WI38 (cell line): ENCODE measurements at regions not wholly inside any gene's neighbourhood (a gene's known extent, or its start where the extent isn't known, plus 50 kb on each side); places are given as distances from the start of the nearest gene placed in this dataset.

Experiments
- H3K4me3 ChIP-seq: 2 replicates; pipeline ENCODE4 v1.5.1; 2011; ENCODE audit warnings: low read depth, mild to moderate bottlenecking, control low read depth, low read length
- TF ChIP-seq, protein P1 (sequence below): IDR thresholded peaks from 2 replicates; pipeline ENCODE4 v1.5.1; 2012; ENCODE audit warnings: low read depth, mild to moderate bottlenecking, control low read depth, low read length

GRCh38 chr1:47684518-47684917 is 246.7 kb downstream of the FOXD2 start:
- TF ChIP-seq, protein P1, sequence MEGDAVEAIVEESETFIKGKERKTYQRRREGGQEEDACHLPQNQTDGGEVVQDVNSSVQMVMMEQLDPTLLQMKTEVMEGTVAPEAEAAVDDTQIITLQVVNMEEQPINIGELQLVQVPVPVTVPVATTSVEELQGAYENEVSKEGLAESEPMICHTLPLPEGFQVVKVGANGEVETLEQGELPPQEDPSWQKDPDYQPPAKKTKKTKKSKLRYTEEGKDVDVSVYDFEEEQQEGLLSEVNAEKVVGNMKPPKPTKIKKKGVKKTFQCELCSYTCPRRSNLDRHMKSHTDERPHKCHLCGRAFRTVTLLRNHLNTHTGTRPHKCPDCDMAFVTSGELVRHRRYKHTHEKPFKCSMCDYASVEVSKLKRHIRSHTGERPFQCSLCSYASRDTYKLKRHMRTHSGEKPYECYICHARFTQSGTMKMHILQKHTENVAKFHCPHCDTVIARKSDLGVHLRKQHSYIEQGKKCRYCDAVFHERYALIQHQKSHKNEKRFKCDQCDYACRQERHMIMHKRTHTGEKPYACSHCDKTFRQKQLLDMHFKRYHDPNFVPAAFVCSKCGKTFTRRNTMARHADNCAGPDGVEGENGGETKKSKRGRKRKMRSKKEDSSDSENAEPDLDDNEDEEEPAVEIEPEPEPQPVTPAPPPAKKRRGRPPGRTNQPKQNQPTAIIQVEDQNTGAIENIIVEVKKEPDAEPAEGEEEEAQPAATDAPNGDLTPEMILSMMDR = no peak

DNA sequence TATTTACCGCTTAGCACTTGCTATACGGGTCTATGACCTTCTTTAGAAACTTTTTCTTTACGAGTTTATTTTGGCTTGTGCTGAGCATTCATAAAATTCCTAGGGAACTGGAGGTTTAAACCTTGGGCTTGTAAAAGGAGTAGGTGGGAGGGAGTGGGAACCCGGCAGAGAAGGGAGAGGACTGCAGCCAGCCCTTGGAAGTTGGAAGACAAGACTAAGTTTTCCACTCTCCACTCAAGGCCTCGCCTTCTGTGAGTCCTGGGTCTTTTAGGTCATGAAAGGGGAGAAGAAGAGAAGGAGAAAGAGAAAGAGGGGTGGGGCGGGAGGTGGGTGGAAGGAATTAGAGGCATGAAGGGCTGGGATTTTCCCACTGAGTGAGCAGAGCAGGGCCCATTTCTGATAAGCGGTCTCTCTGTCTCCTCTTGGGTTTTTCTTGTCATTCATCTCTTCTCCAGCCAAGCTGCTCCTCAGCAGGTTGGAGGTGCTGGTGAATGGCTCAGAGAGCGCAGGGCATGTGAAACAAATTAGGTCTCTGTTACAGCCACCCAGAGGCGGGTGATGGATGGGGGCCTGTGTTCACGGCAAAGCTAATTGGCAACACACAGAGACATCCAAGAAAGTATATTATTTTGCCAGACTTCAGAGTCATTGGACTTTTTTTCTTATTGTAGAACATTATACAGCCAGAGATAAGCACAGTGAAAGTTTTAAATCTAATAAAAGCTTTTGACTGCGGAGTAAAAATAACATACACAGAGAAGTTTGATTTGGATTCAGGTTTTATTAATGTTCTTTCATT is 247.3 kb downstream of the FOXD2 start:
- H3K4me3 ChIP-seq = no peak overlapping the region
- TF ChIP-seq, protein P1 = no peak

More at GRCh38 chr1:47684518-47684917, 246.7 kb downstream of the FOXD2 start:
- H3K4me3 ChIP-seq = no peak overlapping the region

DNA sequence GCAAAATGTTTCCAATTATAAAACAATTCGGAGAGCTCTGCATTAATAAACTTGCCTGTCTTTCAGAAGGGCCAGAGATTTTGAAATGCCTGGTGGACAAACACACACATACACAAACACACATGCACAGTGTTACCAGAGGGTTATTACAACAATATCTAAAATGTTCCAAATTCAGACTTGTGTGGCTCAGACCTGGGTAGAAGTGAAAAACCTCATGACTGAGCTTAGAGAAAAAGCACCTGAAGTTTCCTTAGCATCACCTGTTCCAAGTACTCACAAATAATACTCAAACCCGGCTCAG is 247.9 kb downstream of the FOXD2 start:
- TF ChIP-seq, protein P1 = no peak

GRCh38 chr1:47686731-47687630 is 249.1 kb downstream of the FOXD2 start:
- no peak overlapping the region for H3K4me3 ChIP-seq
- TF ChIP-seq, protein P1 = no peak

More for the DNA sequence above, 247.9 kb downstream of the FOXD2 start:
- H3K4me3 ChIP-seq = no peak overlapping the region

DNA sequence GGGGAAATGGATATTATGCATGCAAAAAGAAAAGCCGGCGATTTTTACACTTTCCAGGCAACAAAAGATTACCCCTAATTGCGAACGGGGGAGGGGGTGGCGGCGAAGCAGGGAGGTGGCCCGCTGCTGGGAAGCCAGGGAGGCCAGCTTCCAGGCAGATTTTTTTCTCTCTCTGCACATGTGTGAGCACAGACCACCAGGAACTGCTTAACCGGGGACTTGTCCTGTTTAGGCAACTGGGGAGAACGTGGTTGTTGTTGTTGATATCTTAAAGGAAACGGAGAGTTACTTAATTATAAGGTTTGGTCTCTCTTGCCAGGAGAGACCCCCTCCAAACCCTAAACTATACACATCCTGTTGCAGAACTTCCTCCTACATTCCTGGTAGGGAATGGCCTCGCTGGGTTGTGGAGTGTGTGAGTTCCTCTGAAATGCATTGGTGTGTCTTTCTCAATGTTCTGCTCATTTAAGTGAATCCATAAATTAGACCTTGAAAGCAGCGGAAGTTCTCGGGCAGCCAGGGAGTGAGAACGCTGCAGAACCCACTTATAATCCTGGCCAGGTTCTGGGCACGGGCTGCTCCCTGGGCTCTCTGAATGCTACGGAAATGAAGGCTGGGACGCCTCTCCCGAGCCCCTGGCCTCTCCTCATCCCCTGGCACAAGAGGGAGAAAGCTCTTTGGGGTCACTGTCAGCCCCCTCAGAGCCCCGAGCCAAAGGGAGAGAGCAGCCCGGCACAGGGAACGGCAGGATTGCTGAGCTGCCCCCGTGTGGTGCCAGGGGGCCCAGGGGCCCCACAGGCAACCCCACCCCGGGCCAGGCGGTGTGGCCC is 250.0 kb downstream of the FOXD2 start:
- H3K4me3 ChIP-seq = no peak overlapping the region
- TF ChIP-seq, protein P1 = no peak

DNA sequence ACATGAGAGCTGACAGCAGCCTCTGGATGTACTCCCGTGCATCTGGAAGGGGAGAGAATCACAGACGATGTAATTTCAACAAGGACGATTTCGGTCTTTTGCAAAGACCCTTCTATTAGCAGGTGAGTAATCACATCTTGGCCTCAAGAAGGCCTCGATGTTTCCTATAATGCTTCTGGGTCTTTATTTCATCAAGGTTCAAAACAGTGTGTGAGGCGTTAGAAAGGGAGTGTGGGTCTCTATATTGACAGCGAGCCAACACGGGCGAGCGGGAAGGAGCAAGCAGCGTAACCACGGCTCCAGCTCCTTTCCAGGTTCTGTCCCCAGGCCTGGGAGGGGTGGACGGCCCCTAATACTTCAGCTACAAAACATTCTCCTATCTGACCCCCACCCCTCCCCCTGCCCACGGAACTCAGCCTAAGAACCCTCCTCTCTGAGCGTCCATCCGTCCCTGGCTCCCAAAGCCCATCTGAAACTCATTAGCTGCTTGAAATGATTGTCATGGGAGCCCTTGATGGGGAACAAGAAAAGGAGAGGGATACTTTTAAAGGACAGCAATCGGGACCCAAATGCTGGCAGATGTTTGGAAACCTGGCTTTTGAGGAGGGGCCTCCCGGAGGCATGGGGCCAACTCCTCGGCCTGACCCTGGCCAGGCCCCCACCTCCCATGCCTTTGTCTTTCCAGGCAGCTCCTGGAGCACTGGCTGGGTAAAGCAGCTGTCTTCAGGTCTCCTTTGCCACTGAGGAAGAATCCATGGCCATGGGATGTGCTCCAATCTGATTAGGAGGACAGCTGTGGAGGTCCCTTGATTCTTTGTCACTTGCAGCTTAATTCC is 250.8 kb downstream of the FOXD2 start:
- TF ChIP-seq, protein P1 = no peak
- H3K4me3 ChIP-seq = no peak overlapping the region
